ENCODE measurements at regions not wholly inside any gene's neighbourhood (a gene's known extent, or its start where the extent isn't known, plus 50 kb on each side); places are given as distances from the start of the nearest gene placed in this dataset.

GRCh38 chrX:122168241-122168640, 1015.8 kb upstream of the GRIA3 start:
- no peak overlapping the region for H2AFZ ChIP-seq (ENCODE audit: low read depth, low read length)
- H3K79me2 ChIP-seq (ENCODE audit: low read length): no peaks in the 10 kb centered on the region
- no peak overlapping the region for H3K9ac ChIP-seq (ENCODE audit: low read length)
- H3K27ac ChIP-seq (ENCODE audit: low read length): no peak overlapping the region
- H3K27me3 ChIP-seq (ENCODE audit: low read depth, low read length): no peaks in the 10 kb centered on the region
- TF ChIP-seq EZH2phosphoT487 (IDR thresholded peaks at IDR 0.05; ENCODE audit: low read depth) (no peak), CTCF (IDR thresholded peaks at IDR 0.05; ENCODE audit: low read depth, low read length) (no peak)
- H3K4me2 ChIP-seq (ENCODE audit: low read length): no peak overlapping the region
- H3K4me1 ChIP-seq (ENCODE audit: low read length): no peaks in the 10 kb centered on the region
- H3K36me3 ChIP-seq (replicated peaks; ENCODE audit: low read depth, low read length): no peaks in the 10 kb centered on the region
- H3K4me3 ChIP-seq (ENCODE audit: low read length): no peak overlapping the region
- no peaks in the 10 kb centered on the region for H4K20me1 ChIP-seq (ENCODE audit: insufficient read depth, low read length)
- H3K9me3 ChIP-seq (ENCODE audit: insufficient read depth, low read length): no peaks in the 10 kb centered on the region

DNA sequence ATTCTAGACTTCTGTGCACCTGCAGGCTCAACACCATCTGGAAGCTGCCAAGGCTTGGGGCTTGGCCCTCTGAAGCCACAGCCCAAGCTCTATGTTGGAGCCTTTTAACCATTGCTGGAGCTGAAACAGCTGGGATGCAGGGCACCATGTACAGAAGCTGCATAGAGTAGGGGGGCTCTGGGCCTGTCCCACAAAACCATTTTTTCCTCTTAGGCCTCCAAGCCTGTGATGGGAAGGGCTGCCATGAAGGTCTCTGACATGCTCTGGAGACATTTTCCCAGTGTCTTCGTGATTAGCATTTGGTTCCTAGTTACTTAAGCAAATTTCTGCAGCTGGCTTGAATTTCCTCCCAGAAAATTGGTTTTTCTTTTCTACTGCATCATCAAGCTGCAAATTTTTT, 999.3 kb upstream of the GRIA3 start:
- TF ChIP-seq EZH2phosphoT487 (IDR thresholded peaks at IDR 0.05; ENCODE audit: low read depth) (no peak), CTCF (IDR thresholded peaks at IDR 0.05; ENCODE audit: low read depth, low read length) (no peak)
- H3K4me3 ChIP-seq (ENCODE audit: low read length): no peak overlapping the region
- H4K20me1 ChIP-seq (ENCODE audit: insufficient read depth, low read length): no peaks in the 10 kb centered on the region
- no peak overlapping the region for H3K4me2 ChIP-seq (ENCODE audit: low read length)
- H3K79me2 ChIP-seq (ENCODE audit: low read length): no peaks in the 10 kb centered on the region
- no peaks in the 10 kb centered on the region for H3K27me3 ChIP-seq (ENCODE audit: low read depth, low read length)
- no peak overlapping the region for H2AFZ ChIP-seq (ENCODE audit: low read depth, low read length)
- H3K9ac ChIP-seq (ENCODE audit: low read length): no peak overlapping the region
- no peaks in the 10 kb centered on the region for H3K36me3 ChIP-seq (replicated peaks; ENCODE audit: low read depth, low read length)
- H3K27ac ChIP-seq (ENCODE audit: low read length): no peak overlapping the region
- no peaks in the 10 kb centered on the region for H3K9me3 ChIP-seq (ENCODE audit: insufficient read depth, low read length)
- H3K4me1 ChIP-seq (ENCODE audit: low read length): no peaks in the 10 kb centered on the region

DNA sequence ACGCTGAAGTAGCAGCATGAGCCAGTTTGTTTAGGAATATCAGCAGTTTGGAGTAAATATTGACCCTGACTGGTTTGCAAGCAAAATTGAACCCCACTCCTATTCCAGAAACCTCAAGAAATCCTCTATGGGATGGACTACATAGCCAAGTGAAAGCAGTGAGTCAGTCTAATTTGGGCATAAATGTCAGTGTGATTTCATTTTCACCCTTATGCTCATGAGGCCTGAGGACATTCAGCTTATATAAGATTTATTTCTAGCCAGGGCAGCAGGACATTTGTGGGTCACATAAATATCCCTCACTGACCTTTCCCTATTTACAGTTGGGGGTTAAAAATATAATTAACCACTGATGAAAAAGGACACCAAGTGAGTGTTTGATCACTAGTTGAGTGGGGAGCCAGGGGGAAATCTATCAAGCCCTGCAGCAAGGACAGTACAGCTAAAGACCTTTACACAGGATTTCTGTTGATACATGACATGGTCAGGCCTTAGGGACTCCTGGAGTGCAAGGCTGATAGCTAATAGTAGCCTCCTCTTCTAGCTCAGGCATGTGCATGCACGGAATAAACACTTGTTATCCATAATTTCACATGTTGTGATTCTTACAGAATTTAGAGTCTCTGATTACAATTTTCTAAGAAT, 996.9 kb upstream of the GRIA3 start:
- Histone ChIP-seq H3K79me2 (ENCODE audit: low read length) (no peaks in the 10 kb centered on the region), H3K4me2 (ENCODE audit: low read length) (no peak overlapping the region), H3K27ac (ENCODE audit: low read length) (no peak overlapping the region), H3K9ac (ENCODE audit: low read length) (no peak overlapping the region), H3K4me3 (ENCODE audit: low read length) (no peak overlapping the region), H4K20me1 (ENCODE audit: insufficient read depth, low read length) (no peaks in the 10 kb centered on the region), H3K27me3 (ENCODE audit: low read depth, low read length) (no peaks in the 10 kb centered on the region), H3K9me3 (ENCODE audit: insufficient read depth, low read length) (no peaks in the 10 kb centered on the region), H2AFZ (ENCODE audit: low read depth, low read length) (no peak overlapping the region), H3K4me1 (ENCODE audit: low read length) (no peaks in the 10 kb centered on the region), H3K36me3 (replicated peaks; ENCODE audit: low read depth, low read length) (no peaks in the 10 kb centered on the region)
- TF ChIP-seq CTCF (IDR thresholded peaks at IDR 0.05; ENCODE audit: low read depth, low read length) (no peak), EZH2phosphoT487 (IDR thresholded peaks at IDR 0.05; ENCODE audit: low read depth) (no peak)

GRCh38 chrX:122188751-122189150, 995.3 kb upstream of the GRIA3 start:
- H3K9me3 ChIP-seq (ENCODE audit: insufficient read depth, low read length): no peaks in the 10 kb centered on the region
- no peaks in the 10 kb centered on the region for H3K79me2 ChIP-seq (ENCODE audit: low read length)
- H3K36me3 ChIP-seq (replicated peaks; ENCODE audit: low read depth, low read length): no peaks in the 10 kb centered on the region
- H3K4me2 ChIP-seq (ENCODE audit: low read length): no peak overlapping the region
- TF ChIP-seq EZH2phosphoT487 (IDR thresholded peaks at IDR 0.05; ENCODE audit: low read depth): no peak
- no peak for TF ChIP-seq CTCF (IDR thresholded peaks at IDR 0.05; ENCODE audit: low read depth, low read length)
- no peak overlapping the region for H3K4me3 ChIP-seq (ENCODE audit: low read length)
- H3K27ac ChIP-seq (ENCODE audit: low read length): no peak overlapping the region
- no peaks in the 10 kb centered on the region for H4K20me1 ChIP-seq (ENCODE audit: insufficient read depth, low read length)
- H3K9ac ChIP-seq (ENCODE audit: low read length): no peak overlapping the region
- no peaks in the 10 kb centered on the region for H3K4me1 ChIP-seq (ENCODE audit: low read length)
- no peaks in the 10 kb centered on the region for H3K27me3 ChIP-seq (ENCODE audit: low read depth, low read length)
- no peak overlapping the region for H2AFZ ChIP-seq (ENCODE audit: low read depth, low read length)
